Fibroblast of mammary gland (primary cell): ENCODE measurements at regions not wholly inside any gene's neighbourhood (a gene's known extent, or its start where the extent isn't known, plus 50 kb on each side); places are given as distances from the start of the nearest gene placed in this dataset.
"Not testable (repeated sequence)": the region's sequence is repeated elsewhere in the genome, so short reads cannot be mapped to it uniquely, and the experiment has no call there.

Experiments used
- DNase-seq: peaks from one replicate; pipeline ENCODE4 v3.0.0-alpha.2; 2010; ENCODE audit warnings: low read depth
- H3K4me3 ChIP-seq: 2 replicates; pipeline ENCODE4 v1.5.1; 2011; ENCODE audit warnings: low read depth, mild to moderate bottlenecking, low read length, moderate library complexity; ENCODE audit not compliant: control insufficient read depth
- TF ChIP-seq, protein P1 (sequence below): conservative IDR thresholded peaks from 2 replicates; pipeline ENCODE4 v1.5.1; 2011; ENCODE audit warnings: low read depth, low read length, inconsistent platforms; ENCODE audit not compliant: control insufficient read depth, insufficient read depth

DNA sequence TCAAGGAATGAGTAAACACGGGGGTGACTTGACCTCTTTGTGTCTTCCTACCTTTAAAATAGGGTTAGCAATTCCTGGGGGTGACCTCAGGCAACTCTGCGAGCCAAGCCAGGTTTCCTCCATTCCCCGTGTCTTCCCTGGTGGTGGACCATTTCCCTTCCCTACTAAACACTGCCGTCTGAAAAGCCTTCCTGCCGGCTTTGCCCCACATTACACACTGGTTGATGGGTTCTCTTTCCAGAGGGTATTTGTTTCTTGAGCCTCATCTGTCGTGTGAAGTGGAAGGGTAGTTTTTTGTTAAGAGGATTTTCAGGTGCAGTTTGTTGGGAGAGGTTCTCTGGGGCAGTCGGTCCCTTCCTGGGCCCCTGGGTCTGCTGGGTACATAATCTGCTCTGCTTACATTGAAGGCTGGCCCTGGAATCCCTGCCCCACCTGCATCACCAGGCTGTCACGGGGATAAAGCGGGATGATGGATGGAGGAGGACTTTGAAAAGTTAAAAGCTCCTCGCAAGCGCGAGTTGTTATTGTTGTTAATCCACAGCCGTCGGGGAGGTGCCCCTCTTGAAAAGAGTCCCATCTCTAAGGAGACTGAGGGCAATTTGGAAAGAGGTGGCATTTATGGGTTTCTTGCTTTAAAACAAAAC is 175.4 kb upstream of the SPRED2 start:
- DNase-seq, result no peak
- TF ChIP-seq, protein P1, sequence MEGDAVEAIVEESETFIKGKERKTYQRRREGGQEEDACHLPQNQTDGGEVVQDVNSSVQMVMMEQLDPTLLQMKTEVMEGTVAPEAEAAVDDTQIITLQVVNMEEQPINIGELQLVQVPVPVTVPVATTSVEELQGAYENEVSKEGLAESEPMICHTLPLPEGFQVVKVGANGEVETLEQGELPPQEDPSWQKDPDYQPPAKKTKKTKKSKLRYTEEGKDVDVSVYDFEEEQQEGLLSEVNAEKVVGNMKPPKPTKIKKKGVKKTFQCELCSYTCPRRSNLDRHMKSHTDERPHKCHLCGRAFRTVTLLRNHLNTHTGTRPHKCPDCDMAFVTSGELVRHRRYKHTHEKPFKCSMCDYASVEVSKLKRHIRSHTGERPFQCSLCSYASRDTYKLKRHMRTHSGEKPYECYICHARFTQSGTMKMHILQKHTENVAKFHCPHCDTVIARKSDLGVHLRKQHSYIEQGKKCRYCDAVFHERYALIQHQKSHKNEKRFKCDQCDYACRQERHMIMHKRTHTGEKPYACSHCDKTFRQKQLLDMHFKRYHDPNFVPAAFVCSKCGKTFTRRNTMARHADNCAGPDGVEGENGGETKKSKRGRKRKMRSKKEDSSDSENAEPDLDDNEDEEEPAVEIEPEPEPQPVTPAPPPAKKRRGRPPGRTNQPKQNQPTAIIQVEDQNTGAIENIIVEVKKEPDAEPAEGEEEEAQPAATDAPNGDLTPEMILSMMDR, result no peak
- H3K4me3 ChIP-seq, result no peak overlapping the region

DNA sequence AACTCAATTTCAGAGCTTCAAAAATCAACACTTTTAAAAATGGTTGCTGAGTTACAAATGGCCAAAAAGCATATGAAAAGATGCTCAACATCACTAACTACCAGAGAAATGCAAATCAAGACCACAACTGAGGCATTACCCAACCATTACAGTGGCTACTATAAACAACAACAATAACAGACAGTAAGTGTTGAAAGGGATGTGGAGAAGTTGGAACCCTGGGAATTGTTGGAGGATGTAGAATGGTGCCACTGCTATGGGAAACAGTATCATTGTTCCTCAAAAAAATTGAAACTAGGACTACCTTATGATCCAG is 173.3 kb upstream of the SPRED2 start:
- TF ChIP-seq, protein P1, result no peak
- DNase-seq, result no peak
- H3K4me3 ChIP-seq, result no peak overlapping the region

DNA sequence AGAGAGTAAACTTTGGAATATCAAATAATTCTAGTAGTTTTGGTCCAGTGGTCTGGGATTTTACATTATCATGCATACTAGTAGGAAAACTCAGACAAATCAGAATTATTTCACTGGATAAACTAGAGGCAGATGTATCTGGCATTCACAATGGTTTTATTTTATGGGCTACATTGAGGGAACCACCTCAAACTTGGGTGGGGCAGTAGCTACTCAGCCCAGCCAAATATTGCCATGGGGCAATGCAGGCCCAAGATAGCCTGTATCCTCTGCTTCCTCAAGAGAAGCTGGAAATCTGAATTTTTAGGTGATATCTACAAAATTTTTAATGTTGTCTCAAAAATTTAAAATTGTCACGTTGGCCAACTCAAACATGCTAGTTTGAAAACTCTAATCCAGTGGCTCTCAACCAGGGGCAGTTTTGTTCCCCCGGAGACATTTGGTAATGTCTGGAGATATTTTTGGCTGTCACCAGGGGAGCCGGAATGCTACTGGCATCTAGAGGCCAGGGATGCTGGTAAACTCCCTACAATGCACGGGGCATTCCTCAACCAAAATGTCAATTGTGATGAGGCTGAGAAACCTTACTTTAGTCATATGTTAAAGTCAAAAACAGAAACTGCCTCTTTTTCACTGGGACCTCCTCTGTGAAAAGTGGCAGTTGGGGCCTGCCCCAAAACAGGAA is 172.8 kb upstream of the SPRED2 start:
- TF ChIP-seq, protein P1, result no peak
- H3K4me3 ChIP-seq, result no peak overlapping the region
- DNase-seq, result no peak

DNA sequence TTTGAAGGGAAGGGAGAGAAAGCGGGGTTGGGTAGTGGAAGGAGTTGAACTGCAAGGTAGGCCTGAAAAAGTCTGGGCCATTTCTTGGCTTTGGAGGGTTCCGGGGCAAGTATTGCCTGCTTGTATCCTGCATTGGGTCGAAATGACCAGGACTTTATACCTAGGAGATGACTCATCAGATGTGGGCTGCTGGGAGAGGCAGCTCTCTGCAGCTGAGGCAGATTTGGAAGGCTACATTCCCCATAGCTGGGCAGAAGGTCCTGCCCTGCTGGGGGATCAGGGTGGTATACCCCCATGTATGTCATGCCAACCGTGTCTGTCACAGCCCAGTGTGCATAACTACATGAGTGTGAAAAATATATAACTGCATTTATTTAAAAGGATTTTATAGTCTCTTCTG is 171.8 kb upstream of the SPRED2 start:
- DNase-seq, result peak; percentile 35
- TF ChIP-seq, protein P1, result no peak
- no peak overlapping the region for H3K4me3 ChIP-seq

DNA sequence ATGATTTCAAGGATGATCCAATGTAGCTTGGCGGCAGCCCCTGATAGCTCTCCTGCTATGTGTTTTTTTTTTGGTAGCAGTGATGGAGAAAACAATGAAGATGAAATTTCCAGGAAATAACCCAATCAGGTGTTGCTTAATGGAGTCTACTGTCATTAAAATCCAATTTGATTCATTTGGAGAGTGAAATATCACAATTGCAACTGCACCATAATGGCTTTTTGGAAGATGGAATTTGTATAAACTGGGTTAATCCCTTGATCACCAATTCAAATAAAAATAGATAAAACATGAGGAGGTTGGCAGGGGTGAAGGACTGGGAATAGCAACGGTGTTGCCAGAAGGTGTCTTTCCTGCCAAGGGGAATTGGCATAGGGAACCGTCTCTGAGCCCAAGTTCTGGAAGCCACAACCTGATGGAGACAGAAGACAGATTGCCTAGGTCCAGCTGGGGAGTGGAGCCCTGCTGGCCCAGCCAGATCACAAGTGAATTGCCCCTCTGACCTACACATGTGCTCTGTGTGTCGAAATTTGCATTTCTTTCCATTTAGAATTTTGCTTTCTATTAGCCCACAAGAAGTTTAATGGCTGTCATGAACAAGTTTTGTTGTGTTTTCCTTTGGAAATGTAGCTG is 170.3 kb upstream of the SPRED2 start:
- DNase-seq, result peak; percentile 53
- TF ChIP-seq, protein P1, result no peak
- H3K4me3 ChIP-seq, result no peak overlapping the region

DNA sequence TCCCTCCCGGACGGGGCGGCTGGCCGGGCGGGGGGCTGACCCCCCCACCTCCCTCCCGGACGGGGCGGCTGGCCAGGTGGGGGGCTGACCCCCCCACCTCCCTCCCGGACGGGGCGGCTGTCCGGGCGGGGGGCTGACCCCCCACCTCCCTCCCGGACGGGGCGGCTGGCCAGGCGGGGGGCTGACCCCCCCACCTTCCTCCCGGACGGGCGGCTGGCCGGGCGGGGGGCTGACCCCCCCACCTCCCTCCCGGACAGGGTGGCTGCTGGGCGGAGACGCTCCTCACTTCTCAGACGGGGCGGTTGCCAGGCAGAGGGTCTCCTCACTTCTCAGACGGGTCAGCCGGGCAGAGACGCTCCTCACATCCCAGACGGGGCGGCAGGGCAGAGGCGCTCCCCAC is 168.5 kb upstream of the SPRED2 start:
- not testable (repeated sequence) for DNase-seq, H3K4me3 ChIP-seq

DNA sequence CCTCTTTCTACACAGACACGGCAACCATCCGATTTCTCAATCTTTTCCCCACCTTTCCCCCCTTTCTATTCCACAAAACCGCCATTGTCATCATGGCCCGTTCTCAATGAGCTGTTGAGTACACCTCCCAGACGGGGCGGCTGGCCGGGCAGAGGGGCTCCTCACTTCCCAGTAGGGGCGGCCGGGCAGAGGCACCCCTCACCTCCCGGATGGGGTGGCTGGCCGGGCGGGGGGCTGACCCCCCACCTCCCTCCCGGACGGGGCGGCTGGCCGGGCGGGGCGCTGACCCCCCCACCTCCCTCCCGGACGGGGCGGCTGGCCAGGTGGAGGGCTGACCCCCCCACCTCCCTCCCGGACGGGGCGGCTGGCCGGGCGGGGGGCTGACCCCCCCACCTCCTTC is 168.0 kb upstream of the SPRED2 start:
- H3K4me3 ChIP-seq, DNase-seq: not testable (repeated sequence)
